Gastrocnemius medialis (tissue), 4 donors: ENCODE measurements at regions not wholly inside any gene's neighbourhood (a gene's known extent, or its start where the extent isn't known, plus 50 kb on each side); places are given as distances from the start of the nearest gene placed in this dataset.

Source experiments
- POLR2A ChIP-seq, 2 donors: fragments of 450-650 bp; IDR thresholded peaks; one replicate each; pipeline ENCODE4 v1.6.1; 2017; ENCODE audit warnings: antibody characterized with exemption in 2 of 2, mild to moderate bottlenecking in 2 of 2, moderate library complexity in 2 of 2
- TF ChIP-seq, protein P1 (sequence below), 5 experiments: fragments of 450-650 bp in 3 of 5; fragments of 200-600 bp in 2 of 5; sonication (generic) in 2 of 5; IDR thresholded peaks in 4 of 5; conservative IDR thresholded peaks in 1 of 5; 1 replicate in 4 of 5; 2 replicates in 1 of 5; pipeline ENCODE4 v1.5.1; 2016 to 2019; ENCODE audit warnings: antibody characterized with exemption in 5 of 5, mild to moderate bottlenecking in 3 of 5, moderate library complexity in 3 of 5

DNA sequence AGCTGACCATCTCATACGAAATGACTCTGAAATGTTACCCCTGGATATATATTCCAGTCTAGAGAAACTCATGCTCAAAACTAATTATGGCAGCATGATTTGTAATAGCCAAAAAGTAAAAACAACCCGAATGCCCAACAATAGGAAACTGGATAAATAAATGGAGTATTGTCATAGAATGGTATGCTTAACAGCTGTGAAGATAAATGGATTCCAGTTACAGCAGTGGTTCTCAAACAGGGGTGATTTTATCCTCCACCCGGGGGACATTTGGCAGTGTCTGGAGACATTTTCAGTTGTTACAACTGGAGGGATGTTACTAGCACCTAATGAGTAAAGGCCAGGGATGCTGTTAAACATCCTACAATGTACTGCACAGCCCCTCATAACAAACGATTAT, 52.3 kb upstream of the PIAS1 start:
- no peak for TF ChIP-seq POLR2A (IDR thresholded peaks at IDR 0.05)
- TF ChIP-seq, protein P1, sequence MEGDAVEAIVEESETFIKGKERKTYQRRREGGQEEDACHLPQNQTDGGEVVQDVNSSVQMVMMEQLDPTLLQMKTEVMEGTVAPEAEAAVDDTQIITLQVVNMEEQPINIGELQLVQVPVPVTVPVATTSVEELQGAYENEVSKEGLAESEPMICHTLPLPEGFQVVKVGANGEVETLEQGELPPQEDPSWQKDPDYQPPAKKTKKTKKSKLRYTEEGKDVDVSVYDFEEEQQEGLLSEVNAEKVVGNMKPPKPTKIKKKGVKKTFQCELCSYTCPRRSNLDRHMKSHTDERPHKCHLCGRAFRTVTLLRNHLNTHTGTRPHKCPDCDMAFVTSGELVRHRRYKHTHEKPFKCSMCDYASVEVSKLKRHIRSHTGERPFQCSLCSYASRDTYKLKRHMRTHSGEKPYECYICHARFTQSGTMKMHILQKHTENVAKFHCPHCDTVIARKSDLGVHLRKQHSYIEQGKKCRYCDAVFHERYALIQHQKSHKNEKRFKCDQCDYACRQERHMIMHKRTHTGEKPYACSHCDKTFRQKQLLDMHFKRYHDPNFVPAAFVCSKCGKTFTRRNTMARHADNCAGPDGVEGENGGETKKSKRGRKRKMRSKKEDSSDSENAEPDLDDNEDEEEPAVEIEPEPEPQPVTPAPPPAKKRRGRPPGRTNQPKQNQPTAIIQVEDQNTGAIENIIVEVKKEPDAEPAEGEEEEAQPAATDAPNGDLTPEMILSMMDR (IDR thresholded peaks at IDR 0.05 in 4 of 5, conservative IDR thresholded peaks at IDR 0.05 in 1 of 5): no peak
